ENCODE measurements at regions not wholly inside any gene's neighbourhood (a gene's known extent, or its start where the extent isn't known, plus 50 kb on each side); places are given as distances from the start of the nearest gene placed in this dataset.
A peak's percentile ranks its signal among the peaks of the same experiment; 100 is the strongest.

DNA sequence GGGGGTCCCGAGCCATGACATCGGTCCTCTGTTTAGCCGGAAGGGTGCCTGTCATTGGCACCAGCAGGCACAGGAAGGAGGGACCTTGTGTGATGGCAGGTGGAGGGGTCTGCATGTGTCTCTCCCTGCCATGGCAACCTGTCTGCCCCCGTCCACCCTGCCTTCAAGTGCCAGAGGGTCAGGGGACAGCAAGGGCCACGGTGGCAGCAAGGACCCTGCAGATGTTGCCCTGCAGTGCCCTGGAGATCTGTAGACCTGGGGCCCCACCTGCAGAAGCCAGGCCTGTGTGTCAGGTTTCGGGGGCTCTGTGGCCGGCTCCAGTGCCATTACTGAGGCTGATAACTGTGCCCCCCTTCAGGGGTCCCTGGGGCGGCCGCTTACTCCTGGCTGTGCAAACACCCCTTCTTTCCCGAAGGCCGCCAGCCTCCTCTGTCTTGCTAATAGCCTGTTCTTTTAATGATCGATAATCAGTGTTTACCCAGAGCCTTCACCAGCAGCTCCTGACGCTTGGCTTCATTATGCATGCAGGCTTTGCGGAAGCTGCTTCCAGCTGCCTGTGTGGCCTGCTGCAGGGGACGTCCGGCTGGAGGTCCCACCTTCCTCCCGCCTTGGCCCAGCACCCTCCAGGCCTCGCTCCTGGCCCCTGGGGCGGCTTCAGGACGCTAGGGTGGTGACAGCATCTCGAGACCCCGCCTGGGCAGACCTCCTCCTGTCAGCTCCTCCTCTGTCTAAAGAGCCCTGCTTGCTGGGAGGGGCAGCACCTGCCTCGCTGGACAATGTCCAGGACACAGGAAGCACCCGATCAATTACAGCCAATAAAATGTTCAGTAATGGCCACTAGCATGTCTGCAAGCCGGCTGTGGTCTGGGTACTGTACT, 153.0 kb downstream of the KIF26A start:
- DNase-seq (ENCODE audit: low spot score): no peak

DNA sequence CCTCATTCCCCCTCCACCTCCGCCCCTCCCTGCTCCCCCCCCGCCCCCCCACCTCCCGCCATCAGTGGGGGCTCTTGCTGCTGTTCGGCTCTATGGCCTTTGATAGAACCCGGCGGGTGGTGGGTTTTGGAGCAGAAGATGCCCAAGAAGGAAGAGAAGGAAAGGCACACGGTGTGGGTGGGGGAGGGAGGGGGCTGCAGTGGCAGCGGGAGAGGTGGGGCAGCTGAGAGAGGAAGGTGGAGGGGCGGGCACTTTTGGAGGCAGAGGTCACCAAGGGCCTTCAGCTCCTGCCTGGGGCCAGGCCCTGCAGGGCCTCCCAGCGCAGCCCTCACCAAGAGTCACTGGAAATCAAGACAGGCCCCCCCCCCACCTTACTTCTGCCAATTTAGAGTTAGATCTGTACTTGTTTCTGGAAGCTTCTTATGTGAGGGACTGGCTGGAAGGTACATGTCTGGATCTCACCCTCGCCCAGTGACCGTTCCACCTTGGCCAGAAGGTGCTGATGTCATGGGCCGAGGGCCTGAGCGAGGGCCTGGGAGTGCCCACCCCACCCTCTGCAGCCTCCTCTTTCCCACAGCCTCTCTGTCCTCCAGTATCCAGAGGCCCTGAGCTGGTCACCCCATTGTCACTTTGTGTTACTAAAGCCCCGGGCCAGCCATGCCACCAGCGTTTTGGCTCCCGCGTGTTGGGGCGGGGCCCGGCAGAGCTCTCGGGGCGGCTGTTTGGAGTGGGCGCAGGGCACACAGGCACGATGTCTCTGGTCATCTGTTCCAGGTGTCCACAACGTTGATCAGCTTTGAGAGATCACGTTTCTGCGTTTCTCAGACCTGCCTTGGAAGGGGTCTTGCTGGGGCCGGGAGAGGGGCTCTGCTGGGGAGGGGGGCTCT, 153.9 kb downstream of the KIF26A start:
- no peak for DNase-seq (ENCODE audit: low spot score)

DNA sequence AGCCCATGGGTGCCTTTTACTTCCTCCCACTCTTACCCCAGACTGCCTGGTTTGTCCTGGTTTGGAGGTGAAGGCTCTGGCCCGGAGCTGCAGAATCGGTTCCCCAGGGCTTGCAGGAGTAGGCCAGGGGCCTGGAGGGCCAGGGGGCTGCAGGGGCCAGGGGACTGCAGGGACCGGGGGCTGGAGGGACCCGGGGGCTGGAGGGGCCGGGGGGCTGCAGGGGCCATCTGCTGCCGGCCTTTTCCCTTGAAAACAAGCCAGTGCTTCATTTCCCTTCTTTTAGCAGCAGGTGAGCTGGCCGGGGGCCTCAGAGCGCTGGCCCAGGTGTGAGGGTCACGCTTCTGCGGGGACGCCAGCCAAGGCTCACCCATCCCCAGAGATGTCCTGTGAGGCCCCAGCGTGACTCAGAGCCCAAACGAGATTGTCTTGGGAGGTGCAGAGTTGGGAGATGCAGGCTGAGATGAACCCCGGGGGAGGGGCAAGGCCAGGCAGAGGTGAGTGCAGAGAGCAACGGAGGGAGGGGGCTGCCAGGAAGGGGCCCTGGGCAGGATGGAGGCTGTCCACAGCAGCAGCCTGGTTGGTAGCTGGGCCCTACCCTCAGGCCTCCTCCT, 154.9 kb downstream of the KIF26A start:
- no peak for DNase-seq (ENCODE audit: low spot score)

DNA sequence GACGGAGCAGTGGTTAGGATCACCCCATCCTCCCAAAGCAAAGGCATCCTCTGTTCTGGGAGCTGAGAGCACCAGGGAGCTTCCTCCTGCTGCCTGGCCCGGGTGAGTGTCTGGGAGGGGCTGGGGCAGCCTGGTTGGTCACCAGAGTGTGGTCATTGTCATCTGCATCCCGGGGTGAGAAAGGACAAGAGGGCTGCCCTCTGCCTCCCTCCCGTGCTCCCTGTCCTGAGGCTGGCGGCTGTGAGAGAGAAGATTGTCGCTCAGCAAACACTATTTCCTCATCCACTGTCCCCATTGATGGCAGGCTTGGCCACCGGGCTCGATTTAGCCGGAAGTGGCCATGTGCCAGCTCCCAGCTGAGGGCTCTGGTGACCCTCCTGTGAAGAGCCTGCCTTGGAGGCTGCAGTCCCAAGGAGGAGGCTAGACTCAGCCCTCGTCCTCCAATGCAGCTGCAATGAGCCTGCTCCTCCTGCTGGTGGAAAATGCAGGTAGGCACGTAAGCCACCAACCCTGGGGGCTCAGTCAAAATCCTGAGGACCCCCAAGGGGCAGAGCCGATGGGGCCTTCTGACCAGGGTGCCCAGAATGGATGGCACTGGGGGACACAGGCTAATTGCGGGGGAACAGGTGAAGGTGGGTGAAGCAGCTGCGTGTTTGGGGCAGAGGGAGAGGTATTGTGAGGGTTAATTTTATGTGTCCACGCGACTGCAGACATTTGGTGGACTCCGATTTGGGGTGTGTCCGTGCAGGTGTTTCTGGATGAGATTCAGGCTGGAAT, 155.7 kb downstream of the KIF26A start:
- no peak for DNase-seq (ENCODE audit: low spot score)

DNA sequence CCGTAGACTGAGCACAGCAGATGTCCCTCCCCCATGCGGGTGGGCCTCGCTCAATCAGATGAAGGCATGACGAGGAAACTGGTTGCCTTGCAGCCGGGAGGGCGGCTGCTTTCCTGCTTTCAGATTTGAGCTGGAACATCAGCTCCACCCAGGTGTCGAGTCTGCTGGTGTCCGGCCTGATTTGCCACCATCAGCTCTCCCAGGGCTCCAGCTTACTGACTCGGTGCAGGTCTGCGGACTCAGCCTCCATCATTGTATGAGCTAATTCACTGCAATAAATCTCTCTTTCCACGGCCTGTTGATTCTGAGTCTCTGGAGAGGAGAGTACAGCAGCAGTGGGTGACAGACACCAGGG, 156.2 kb downstream of the KIF26A start:
- DNase-seq (ENCODE audit: low spot score): no peak

DNA sequence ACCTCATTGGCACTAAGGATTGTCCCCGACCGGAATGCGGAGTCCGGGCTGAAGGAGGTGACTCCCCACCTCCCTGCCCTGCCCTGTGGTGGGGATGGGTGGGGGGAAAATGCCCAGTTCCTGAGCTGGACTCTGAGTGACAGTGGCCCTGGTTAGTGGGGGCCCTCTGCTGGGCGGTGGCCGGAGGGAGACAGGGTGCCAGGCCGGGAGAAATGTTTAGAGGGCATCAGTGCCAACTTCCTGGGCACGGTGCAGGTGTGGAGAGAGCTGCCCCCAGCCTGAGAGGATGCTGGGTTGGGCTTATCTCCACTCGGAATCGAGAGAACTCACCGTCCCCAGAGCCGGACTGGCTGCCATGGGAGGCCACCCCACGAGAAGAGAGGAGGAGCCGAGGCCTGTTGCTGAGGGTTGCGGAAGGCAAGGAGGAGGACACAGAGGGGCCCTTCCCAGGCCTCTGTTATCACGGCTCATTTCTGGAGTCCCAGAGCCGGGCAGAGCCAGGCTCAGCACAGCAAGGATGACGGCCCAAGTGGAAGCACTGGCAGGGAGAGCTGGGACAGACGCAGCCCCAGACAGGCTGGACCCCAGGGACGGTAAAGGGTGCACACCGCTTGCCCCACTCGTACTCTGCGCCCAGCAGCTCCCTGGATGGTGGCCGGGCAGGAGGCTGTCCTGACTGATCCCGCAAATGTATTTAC, 156.7 kb downstream of the KIF26A start:
- no peak for DNase-seq (ENCODE audit: low spot score)

DNA sequence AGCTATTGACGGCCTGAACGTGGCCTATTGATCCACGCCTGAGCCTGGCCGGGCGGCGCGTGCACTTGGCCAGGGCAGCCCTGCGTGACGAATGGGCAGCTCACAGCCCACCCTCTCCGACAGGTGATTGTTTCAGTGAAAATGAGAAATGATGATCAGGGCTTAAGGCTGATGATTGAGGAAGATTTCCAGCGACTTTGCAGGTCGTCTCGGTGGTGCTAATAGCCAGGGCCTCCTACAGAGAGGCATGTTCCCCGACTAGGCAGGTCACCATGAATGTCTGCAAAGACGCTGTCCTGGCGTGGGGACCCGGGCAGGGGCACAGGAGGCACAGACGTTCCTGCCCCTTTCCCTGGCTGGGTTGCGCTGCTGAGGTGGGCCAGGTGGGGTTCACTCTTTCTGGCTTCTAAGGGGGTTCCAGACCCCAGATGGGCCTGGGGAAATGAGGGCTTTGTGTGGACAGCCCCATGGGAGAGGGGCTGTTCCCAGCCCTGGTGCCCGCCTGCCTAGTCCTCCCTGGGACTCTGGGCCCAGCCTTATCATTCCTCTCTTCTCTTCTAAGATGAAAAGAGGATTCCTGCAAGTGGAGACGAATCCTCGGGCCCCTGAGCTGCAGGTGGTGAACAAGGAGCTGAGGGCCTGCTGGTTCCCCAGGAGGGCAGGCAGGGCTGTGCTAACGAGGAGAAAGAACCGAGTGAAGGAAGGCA, 157.4 kb downstream of the KIF26A start:
- no peak for DNase-seq (ENCODE audit: low spot score)

DNA sequence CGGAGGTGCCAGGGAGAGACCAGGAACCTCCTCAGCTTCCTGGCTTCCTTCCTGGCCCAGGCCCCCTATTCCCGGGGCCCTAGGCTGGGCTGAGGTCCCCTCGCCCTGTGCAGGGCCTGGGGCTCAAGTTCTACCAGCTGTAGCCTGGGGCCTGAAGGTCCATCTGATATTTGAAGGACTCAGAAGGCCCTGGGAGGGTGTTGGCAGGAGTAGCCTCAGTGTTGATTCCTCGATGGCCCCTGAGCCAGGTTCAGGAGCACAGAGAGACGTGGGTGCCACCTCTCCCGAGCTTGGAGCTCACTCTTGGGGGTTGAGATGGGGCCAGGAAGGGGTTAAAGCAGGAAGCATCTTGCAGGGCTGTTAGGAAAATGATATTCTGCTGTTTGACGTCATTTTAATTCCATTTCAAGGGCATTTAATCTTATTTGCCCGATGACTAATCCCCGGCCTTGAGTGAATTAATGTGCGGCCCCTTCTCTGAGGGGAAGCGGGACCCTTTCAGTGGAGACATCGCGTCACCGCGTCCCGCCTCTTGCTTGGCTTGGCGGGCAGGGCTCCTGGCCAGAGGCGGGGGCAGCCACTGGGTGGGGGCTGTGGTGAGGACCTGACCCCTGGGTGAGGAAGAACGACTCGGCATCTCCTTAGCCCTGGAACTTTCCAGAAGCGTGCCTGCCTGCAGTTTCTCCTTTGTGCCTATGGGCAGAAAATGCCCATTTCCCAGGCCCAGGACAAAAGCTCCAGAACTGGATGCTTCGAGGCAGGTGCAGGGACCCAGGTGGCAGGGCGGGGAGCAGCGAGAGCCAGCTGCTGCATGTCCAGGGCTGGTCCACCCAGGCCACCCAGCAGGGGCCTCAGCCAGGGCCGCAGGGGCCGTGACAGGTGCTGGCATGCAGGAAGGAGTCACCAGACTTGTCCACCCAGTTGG, 158.3 kb downstream of the KIF26A start:
- DNase-seq (ENCODE audit: low spot score): peak; percentile 82

DNA sequence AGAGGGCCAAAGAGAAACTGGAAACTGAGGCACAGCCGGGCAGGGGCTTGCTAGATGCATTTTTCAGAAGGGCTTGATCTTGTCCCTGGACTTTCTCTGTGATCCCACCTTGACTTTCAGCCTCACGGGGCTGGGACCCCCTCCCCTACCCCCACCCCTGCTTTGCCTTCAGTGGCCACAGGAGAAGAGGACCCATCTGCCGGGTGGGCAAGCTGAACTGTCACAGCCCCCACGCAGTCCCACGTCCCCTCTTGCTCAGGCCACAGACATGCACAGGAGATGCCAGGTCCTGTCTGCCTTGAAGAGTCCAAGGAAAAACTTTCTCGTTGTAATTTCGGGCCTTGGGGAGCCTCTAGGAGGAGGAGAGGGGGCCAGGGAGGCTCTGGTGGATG, 158.9 kb downstream of the KIF26A start:
- DNase-seq (ENCODE audit: low spot score): no peak

DNA sequence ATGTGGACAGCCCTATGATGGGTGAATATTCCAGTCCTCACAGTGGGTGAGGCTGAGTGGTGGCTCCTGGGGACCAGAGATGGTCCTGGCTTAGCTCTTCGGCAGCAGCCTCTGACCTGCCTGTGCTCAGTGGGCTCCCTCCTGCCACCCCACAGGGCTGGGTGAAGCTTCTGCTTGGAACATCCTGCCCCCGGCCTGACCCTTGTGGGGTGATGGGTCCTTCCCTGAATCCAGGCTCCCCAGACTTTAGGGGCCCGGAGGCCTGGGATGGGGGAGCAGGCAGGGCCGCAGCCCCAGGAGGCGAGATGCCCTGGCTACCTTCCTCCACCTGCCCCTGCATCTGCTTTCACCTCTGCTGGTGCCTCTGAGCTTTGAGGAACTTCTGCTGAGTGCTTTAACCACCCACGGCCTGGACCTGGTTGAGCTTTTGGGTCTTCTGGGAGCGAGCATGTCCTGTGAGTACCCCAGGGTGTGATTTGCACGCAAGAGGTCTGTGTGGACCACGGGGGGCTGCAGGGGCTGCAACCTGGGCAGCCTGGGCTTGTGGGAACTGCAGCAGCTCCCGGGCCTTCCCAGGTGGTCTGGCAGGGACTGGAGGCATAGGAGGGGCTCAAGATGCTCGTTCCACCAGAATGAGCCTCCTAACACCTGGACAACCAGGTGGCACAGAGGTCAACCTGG, 159.5 kb downstream of the KIF26A start:
- no peak for DNase-seq (ENCODE audit: low spot score)

DNA sequence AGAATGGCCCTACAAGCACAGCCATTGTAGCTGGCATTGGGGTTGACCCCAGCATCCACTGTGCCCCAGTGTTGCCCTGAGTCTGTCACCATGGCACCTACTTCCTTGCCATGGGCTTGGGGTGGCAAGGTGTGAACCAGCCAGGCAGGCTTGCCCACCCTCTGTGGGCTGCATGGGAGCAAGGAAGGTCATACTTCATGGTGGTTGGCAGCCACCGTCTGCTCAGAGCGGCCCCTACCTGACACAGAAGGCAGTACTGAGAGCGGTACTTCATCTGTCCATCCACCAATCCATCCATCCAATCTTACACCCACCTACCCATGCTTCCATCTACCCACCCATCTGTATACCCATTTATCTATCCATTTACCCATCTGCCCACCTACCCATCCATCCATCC, 160.1 kb downstream of the KIF26A start:
- no peak for DNase-seq (ENCODE audit: low spot score)

DNA sequence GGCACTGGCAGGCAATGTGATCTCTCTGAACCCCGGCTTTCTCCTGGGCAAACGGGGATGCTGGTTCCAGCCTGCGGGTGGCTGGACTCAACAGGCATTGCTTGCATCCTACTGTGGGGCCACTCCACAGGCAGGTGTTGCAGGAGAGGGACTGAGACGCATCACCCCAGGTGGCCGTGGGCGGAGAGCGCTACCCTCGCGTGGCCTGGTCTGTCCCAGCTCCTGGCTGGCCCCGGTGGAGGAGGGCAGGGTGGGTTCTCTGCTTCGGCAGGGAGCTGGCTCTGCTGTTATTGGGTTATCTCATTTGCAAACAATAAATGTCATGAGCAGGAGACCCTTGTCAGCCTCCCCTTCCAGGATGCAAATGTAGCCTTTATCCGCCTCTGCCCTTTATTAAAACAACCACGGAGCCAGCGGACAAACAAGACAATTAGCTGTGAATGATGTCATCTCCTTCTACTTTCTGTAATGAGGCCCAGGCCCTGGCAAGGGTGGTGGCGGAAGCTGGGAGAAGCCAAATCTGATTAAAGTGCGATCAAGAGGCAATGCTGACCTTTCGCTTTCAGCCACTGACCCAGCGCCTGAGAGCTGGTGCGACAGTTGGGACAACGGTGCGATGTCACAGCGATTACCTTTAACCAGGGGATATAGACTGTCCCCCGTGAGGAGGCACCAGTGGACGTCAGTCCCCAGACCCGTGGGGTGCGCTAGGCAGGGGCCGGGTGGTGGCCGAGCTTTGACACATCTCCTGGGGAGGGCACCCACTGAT, 161.8 kb downstream of the KIF26A start:
- DNase-seq (ENCODE audit: low spot score): no peak

DNA sequence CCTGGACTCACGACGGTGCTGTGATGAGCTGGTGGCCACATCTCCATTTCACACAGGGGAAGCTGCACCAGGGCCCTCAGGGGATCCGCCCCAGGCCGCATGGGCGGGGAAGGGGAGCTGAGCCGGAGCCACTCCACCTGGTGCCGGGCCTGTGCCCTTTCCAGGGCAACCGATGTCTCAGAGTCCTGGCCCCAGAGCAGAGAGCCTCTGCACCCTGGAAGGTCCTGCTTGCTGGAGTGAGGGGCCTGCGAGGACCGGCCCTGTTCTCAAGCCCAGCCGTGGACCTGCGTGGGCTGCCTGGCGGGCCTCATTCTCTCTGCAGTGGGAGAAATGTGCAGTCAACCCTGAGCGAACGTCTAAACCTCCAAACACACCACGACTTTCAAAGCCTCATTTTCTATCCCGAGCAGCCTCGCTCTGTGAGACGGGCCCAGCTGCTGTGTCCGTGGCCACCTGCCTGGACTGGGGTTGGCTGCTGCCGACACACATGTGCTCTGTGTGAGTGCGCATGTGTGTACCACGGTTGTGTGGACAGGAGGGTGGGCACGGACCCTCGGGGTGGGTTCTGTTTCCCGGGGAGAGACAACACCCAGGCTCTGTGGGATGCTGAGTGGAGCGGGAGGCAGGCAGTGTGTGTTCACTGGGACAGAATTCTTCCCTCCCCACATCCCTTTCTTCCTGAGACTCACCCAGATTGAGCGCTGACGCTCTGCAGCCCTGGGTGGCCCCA, 163.5 kb downstream of the KIF26A start:
- no peak for DNase-seq (ENCODE audit: low spot score)

DNA sequence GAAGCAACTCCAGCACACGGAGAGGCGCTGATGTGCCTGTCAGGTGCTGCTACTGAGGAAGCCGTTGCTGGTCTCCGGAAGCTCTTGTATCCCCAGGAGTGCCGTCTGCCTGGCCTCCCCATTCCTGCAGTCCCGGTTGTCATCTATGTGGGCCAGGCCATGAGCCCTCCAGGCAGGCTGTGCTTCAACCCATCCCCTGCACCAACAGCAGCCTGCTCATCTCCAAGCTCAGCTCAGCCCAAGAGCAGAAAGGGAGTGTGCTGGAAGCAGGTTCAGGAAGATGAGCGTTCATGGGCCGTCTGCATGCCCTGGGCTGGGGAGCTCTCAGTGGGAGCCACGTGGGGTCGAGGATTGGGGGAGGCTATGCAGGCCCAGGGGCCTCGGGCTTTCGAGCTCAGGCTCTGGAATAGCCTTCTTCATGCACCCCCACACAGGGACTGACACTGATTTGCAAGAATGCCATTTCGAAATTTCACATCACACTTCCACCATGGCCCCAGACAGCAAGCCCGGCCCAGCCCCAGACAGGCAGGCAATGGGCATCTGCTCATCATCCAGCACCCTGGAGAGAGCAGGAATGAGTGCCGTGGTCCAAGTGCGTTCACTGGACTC, 164.5 kb downstream of the KIF26A start:
- DNase-seq (ENCODE audit: low spot score): no peak

DNA sequence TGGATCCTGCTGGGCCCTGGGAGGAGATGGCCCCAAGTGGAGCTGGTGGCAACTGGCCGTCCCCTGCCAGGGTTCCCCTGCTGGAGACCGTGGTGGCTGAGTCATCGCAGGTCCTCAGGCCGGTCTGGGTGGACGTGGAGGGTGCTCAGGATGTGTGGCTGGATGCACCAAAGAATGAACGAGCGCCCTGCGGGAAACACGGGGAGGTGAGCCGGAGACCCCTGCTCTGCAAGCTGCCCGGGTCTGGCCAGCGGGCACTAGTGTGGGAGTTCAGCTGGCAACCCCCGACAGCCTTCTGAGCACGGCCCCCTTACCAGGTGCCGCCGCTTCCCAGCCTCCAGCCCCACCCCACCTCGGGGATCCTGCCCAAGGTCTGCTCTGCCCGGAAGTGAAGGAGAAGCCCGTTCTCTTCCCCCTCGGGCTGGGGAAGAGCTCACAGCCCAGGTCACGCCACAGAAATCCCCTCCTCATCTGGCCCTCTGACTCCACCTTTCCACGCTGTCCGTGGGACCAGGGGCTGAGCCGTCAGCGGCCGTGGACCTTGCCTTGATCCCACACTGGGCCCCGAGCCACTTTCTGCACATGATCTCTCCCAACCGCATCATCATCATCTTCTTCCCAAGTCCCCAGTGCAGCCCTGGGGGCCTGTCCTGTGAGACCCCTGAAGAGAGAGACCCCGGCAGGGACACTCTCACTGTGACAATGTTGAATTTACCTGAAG, 165.5 kb downstream of the KIF26A start:
- no peak for DNase-seq (ENCODE audit: low spot score)
